D341Med (cell line): ENCODE measurements at regions not wholly inside any gene's neighbourhood (a gene's known extent, or its start where the extent isn't known, plus 50 kb on each side); places are given as distances from the start of the nearest gene placed in this dataset.

Experiments
- DNase-seq: peaks from one replicate; pipeline ENCODE4 v3.0.0; 2012; ENCODE audit warnings: low spot score

DNA sequence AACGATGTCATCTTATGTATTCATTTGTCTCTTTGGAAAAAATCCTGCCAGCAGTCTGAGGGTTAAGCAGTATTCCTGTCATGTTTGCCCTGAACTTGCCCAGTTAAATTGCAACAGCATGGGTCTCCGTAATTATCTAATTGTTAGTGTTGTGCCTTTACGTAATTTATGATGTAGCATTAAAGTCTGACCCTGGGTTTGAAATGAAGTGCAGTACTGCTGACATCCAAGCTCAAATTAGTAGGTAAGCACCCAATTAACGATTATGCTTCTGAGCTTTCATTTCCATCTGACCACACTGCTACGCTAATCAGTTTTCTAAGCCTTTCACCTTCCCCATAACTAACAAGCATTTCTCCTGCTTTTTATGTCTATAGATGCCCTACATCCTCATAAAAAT, 241.8 kb downstream of the ARRDC4 start:
- DNase-seq: no peak

DNA sequence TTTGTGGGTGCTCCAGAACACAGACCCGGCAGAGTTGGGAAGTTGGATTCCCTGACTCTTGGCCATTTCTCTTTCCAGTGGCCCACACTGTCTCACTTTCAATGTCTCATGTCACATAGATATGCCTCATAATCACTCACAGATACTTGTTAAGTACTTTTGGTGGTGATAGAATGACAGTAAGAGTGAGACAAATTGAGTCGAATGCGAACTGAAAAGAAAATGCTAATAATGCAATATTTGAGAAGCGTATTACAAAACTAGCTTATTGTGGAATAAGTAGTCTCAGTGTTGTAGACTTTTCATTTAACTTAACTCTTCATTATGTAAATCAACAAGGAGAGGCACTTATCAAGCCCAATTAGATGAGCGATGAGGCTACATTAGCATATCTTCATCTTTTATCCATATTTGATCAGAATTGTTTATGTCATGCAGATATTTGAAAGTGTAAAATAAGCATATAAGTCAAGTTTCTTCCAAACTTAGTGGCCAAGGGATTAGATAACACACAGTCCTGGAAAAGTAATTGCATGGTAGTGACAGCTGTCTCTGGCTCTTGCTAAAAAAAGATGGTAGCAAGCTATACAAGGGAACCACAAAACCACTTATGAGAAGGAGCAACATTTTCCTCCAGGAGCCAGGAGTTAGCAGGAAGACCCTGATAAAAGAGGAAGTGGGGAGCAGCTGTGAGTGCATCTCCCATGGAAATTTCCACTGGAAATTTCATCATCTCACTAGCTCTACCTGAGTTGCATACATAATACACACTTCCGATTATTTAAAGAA, 243.6 kb downstream of the ARRDC4 start:
- no peak for DNase-seq

- DNase-seq: no peak
These were observed 247.4 kb downstream of the ARRDC4 start for GRCh38 chr15:98207928-98208327.

DNA sequence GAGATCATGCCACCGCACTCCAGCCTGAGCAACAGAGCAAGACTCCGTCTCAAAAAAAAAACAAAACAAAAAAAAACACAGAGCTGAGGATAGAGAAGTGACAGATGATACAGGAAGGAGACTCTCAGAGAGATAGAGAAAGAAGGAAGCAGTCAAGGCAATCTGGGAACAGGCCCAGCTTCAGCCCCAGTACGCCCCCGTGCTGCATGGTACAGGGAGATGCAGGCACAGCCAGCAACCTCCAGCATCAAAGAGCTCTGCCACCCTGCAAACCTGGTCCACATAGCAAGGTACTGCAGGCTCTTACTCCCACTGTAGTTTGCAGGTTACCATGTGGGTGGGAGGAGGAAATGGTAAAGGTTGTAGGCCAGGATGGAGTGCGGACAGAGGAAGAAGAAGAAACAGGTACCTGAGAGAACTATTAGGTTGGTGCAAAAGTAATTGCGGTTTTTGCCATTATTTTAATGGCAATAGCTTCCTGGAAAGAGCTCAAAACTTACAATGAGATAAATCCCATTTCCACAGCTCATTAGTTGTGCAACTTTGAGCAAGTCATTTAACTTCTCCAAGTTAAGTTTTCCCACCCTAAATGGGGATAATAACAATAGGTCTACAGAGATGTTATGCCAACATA, 253.0 kb downstream of the ARRDC4 start:
- DNase-seq: no peak

DNA sequence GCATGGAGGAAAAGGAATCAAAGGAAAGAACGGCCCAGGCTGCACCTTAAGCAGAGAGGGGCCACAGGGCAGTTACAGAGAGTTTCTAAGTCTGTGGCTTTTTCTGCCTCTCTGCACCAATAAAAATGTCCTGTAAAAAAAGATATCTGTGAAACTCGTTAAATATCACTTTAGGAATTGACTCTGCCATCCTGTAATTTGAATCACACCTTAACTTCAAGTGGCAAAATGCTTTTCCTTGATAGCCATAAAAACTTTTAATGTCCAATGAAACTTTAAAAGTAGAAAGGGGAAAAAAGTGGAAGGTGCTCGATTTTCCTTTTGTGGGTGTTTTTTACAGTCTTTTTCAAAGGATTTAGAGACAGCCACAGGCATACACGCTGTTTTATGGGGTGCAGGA, 255.7 kb downstream of the ARRDC4 start:
- no peak for DNase-seq

DNA sequence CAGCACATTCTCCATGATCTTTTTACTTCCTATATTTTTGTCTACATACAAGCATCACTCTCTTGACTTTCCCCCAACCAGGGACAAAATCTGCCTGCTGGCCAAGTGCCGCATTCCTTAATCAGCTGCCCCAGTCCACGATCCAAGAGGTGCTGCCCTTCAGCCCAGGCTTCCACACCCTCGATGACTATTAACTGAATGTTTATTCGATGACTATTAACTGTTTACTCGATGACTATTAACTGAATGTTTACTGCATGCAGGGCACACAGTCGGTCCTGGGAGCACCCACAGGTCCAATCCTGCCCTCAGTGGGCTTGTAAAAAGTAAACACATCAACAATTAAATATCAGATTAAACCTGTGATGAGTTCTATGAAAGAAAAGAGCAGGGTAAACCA, 256.9 kb downstream of the ARRDC4 start:
- no peak for DNase-seq

DNA sequence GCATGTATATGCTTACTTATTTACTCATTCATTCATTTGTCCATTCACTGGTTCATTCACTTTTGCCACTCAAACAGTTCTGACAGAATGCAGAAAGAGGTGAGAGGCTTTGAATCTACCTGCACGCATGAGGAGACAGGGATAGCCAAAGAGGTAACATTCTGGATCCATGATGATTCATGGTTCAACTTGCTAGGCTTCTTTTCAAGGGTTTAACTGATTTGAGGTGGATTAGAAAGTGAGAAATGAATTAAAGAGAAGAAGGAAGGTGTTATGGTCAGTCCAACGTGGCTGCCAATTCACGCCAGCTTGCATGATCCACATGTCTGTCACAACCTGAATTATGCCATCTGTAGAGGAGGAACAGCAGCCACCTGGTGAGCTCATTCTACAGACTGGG, 260.6 kb downstream of the ARRDC4 start:
- no peak for DNase-seq

GRCh38 chr15:98221577-98221976, 261.1 kb downstream of the ARRDC4 start:
- no peak for DNase-seq

DNA sequence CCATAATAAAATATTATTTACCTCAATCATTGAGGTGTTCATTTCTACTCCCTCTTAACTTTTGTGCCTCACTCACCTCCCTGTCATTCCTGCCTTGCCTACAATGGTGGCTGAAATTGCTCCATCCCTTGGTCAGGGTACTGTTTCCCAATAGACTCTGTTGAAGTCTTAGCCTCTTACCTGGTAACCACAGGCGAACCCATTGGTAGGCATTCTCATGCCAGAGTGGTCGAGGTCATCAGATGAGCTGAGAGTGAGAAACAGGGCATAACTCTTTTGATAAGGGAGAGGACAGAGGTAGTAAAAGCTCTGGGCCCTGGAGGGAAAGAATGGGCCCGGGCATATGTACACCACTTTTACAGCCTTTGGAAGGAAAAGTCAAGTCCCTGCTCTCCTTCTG, 265.6 kb downstream of the ARRDC4 start:
- no peak for DNase-seq

- no peak for DNase-seq
These were observed 266.1 kb downstream of the ARRDC4 start for GRCh38 chr15:98226578-98226977.

DNA sequence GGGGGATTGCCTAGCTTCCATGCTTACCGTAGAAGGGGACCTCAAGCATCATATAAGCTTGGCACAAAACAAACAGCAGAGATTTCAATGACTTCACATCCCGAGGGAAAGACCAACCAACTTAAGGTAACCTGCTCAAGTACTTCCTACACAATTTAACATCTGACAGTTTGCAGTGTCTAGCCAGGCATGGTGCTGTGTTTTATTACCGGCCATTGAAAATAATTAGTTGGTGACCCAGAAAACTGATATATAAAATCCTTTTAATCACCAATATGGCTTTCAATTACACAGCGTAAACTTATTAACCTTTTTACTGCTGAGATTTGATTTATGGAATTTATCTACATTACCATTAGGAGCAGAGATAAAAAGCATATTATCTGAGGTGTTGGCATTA, 268.3 kb downstream of the ARRDC4 start:
- no peak for DNase-seq

GRCh38 chr15:98230975-98231374, 270.5 kb downstream of the ARRDC4 start:
- DNase-seq: no peak

- no peak for DNase-seq
These were observed 271.4 kb downstream of the ARRDC4 start for GRCh38 chr15:98231696-98232440.

DNA sequence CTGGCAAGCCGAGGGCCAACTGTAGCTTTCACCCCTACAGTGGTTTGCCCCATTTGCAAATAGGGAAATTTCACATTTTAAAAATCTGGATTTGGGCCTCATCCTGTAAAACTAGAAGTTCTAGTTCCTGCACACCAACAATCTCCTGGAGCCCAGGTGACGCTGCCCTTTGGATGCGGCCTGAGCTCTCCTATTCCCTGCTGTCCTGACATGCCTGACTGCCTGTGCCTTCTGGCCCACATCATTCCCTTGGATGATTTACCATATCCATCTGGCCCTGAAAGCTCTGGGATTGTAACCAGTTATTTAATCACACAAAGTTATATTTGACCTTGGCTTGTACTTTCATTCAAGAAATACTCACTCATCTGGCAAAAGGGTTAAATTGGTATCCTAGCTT, 272.3 kb downstream of the ARRDC4 start:
- no peak for DNase-seq

- DNase-seq: no peak
These were observed 273.4 kb downstream of the ARRDC4 start for GRCh38 chr15:98233873-98234272.

DNA sequence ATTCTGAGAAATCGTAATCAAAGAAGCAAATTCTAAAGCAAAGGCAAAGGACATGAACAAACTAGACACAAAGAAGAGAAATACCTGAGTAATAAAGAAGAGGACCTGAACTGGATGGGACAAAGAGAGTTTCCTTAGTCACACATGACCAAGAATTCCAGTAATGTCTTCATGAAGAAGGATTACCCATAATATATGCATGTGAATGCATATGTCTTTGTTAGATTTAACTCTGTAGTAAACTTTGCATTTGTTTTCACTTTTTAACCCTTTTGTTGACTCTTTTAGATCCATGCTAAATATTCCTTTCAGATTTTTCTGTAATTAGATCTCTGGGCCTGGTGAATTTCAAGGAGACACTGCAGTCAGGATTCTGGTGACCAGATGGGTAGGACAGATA, 279.8 kb downstream of the ARRDC4 start:
- no peak for DNase-seq

DNA sequence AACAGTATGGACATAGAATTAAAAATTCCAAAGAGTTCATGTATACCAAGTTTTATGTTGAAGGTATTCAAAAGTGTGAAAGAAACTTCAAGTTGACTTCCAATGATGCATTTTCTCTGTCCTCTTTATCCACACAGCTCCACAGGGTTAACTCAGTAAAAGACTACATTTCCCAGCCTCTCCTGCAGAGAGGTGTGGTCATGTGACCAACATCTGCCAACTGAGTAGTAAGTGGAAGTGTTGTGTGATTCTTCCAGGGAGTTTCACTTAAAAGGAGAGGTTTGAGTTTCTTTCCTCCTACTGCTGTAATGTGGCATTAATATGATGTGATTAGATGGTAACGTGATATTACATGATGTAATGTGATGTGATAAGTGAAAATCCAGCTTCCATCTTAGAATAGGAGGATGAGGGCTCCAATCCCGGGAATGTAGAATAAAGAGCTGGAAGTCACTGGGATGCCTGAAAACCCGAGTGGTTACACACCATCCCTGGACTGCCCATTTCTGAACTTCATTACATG, 280.6 kb downstream of the ARRDC4 start:
- no peak for DNase-seq

- DNase-seq: no peak
These were observed 296.8 kb downstream of the ARRDC4 start for GRCh38 chr15:98257290-98257689.

- DNase-seq: no peak
These were observed 303.3 kb downstream of the ARRDC4 start for GRCh38 chr15:98263787-98264186.

- DNase-seq: no peak
These were observed 305.8 kb downstream of the ARRDC4 start for GRCh38 chr15:98266295-98266694.

DNA sequence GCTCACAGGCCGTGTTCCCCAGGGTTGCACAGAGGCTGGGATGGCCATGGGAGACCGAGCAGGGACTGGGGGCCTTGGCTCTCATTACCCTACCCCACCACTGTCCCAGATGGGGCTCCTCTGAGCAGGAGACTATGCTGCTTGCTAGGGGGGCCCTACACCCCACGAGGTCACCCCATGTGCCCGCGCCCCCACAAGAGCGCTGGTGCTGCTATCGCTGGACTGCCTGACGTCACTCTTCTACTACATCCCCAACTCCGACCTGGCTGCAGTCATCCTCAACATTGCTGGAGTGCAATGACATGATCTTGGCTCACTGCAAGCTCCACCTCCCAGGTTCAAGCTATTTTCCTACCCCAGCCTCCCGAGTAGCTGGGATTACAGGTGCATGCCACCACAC, 307.7 kb downstream of the ARRDC4 start:
- no peak for DNase-seq

- DNase-seq: no peak
These were observed 312.1 kb downstream of the ARRDC4 start for GRCh38 chr15:98272625-98273024.

DNA sequence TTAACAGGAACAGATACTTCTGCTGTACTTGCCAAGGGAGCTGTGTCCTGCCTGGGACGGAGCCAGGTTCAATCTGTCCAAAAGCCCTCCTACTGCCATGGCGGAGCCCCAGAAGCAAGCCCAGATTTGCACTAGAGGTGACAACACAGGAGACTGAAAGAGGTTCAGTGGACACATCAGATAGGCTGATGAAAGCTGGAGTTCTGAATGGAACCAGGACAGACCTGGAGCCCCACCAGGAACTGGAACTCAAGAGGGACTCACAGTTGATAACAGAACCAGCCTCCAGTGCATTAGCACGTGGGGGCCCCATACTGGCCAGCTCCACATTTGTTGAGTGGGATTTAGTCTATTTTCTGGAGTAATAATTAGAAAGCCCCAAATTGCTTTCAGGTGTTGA, 315.5 kb downstream of the ARRDC4 start:
- no peak for DNase-seq
